T-helper 1 cell (primary cell): ENCODE measurements at regions not wholly inside any gene's neighbourhood (a gene's known extent, or its start where the extent isn't known, plus 50 kb on each side); places are given as distances from the start of the nearest gene placed in this dataset.
"Not testable (repeated sequence)": the region's sequence is repeated elsewhere in the genome, so short reads cannot be mapped to it uniquely, and the experiment has no call there.

Experiments
- DNase-seq, 5 donors: peaks; one replicate each; pipeline ENCODE4 v3.0.0-alpha.2; 2012 to 2020

DNA sequence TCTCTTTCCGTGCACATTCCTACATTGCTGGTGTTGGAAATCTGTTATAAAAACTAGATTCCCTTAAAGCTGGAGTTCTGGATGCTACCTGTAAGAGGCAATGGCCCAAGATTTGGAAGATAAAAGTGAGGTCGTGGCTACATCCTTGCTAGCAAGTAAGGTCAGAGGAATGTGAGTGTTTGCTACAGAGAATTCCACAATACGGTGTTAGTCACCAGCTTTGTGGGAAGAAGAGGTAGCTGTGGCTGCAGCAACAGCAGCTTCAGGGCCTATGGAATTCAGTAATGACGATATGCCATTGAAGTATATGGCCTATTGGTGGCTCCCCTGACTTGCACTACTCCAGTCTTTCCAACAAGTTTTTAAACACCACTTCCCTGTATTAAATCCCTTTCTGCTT, 227.7 kb upstream of the TMEM260 start:
- no peak for DNase-seq

GRCh38 chr14:56352999-56353398, 226.6 kb upstream of the TMEM260 start:
- no peak for DNase-seq

DNA sequence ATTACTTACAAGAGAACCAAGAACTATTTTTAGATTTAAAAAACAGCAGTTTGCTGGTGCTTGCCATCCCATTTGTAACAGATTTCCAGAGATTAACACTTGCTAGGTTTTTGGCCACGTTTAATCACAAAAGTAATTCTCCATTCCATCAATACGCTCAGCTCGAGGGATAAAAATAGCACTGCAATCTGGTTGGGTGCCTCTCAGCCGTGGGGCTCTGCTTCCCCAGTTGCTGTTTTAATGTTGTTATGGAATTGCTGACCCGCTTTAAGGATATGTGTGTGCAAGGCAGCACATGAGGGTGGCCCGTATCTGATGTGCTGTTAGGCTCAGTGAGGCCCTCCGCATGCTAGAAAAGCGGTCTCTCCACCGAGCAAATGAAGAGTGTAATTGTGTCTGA, 222.2 kb upstream of the TMEM260 start:
- DNase-seq, result no peak

DNA sequence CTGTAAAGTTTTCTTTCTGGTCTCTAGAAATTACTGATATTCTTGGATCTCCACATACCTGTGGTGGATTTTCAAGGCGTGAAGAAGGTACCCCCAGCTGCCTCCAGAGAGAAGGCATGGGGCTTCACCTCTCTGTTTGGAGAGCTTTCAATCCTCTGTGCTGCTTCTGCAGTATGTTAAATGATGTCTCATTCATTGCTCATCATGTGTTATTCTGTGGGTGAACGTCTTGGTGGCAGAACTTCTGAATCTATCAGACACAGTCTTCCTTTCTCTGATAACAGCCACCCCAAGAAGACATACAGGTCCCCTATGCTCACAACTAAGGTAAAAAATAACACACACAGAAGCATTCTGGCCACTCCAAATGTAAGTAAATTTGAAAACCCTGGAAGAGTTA, 221.3 kb upstream of the TMEM260 start:
- no peak for DNase-seq

GRCh38 chr14:56358851-56359614, 220.6 kb upstream of the TMEM260 start:
- peak in 1 of 5 donors; percentile 60 for DNase-seq

DNA sequence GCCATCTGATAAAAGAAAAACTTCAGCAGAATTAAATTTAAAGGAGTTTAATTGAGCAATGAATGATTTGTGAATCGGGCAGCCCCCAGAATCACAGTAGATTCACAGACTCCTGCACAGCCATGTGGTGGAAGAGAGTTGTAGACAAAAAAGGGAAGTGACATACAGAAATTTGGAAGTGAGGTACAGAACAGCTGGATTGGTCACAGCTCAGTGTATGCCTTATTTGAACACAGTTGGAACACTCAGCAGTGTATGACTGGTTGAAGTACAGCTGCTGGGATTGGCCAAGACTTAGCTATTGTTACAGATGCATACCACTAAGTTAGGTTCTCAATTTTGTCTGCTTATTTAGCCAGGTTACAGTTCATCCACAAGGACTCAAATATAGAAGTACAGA, 213.9 kb upstream of the TMEM260 start:
- not testable (repeated sequence) for DNase-seq

- no peak for DNase-seq
Measured at GRCh38 chr14:56367416-56367815, 212.2 kb upstream of the TMEM260 start.

DNA sequence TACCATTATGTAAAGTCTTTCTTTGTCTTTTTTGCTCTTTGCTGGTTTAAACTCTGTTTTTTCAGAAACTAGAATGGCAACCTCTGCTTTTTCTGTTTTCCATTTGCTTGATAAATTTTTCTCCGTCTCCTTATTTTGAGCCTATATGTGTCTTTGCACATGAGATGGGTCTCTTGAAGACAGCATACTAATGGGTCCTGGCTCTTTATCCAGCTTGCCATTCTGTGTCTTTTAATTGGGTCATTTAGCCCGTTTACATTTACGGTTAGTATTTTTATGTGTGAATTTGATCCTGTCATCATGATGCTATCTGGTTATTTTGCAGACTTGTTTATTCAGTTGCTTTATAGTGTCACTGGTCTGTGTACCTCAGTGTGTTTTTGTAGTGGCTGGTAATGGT, 207.9 kb upstream of the TMEM260 start:
- no peak for DNase-seq

- DNase-seq, result no peak
Measured at GRCh38 chr14:56374421-56374820, 205.2 kb upstream of the TMEM260 start.

DNA sequence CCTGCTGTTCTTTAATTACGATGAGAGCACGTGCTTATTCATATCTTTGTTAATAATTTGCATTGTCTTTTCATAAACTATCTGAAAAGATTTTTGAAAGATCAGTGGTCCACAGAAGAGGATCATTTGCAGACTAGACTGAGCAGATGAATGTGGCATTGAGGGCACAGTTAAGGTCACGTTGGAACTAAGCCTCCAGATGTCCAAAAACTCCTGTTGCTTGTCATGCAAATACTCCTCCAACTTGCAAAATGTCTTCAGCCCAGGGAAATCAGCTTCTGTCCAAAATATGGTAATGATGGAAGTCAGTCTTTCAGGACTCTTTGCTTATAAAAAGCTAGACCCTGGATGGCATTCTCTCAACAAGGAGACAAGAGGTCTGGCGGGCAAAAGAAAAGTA, 201.6 kb upstream of the TMEM260 start:
- DNase-seq, result no peak

DNA sequence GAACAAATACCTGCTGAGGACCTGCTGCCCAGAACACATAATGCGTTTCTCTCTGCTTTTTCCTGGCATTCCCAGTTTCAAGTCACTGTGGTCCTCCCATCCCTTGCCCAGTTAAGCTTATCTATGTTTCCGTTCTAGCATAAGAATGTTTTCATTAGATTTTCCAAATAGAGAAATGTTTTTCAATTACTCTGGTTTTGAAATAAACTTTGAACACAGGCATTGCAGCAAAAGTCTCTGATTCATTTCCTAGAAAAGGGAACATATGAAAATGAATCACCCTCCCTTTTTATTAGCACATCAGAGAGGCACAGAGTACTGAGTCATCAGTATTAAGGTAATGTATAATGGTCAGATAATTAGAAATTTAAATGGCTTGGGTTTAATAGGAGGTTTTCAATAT, 201.1 kb upstream of the TMEM260 start:
- DNase-seq, result no peak

GRCh38 chr14:56379956-56380355, 199.6 kb upstream of the TMEM260 start:
- DNase-seq, result no peak

DNA sequence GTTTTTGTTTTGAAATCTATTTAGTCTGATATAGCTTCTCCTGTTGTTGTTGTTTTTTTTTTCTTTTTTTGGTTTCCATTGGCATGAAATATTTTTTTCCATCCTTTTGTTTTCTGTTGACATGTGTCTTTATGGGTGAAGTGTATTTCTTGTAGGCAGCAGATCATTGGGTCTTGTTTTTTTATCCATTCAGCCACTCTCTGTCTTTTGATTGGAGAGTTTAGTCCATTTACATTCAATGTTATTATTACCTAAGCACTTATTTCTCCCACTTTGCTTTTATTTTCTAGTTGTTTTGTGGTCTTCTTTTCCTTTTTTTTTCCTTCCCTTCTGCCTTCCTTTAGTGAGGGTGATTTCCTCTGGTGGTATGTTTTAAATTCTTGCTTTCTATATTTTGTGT, 193.6 kb upstream of the TMEM260 start:
- DNase-seq, result no peak

DNA sequence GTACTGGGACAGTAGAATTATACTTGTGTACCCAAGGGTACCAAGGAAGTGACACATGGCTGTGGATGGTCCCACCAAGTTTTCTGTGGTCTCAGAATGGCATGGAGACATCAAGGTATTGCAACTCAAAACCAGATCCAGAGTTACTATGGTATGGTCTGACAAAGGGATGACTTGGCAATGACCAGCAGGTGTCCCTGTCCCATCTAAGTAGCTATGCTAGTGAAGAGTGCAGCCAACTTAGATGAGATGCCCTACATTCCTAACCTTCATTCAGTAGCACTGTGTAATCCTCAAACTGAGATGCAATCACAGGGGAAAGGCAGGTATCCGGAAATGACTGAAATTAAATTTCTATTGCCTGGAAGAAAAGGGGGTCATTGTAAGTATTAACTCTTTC, 188.7 kb upstream of the TMEM260 start:
- DNase-seq, result no peak

DNA sequence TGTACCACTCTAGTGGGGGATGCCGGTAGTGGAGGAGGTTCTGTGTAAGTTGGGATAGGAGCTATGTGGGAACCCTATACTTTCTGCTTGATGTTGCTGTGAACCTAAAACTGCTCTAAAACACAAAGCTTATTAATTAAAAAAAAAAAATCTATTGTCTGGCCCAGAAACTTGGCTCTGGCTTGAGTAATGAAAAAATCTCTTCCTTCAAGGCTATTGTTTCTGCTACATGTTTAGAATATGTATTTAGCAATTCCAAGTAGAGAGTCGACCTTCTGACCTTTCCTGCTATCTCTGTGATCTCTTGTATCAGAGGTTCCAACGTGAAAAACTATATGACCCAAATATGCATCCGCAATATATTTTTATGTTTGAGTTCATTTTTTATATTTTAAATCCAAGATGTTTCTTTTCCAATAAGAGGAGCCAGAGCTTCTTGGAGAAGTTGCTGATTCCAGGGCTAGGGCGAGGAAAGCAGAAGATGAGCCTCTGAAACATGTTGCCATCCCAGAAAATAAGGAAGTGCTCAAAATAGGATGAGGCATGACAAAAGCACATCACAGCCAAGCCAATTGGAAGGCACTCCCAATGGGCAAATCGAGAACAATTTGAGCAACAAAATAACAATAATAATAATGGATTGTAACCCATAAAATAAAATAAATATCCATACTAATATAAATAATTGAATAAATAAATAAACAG, 184.6 kb upstream of the TMEM260 start:
- no peak for DNase-seq

DNA sequence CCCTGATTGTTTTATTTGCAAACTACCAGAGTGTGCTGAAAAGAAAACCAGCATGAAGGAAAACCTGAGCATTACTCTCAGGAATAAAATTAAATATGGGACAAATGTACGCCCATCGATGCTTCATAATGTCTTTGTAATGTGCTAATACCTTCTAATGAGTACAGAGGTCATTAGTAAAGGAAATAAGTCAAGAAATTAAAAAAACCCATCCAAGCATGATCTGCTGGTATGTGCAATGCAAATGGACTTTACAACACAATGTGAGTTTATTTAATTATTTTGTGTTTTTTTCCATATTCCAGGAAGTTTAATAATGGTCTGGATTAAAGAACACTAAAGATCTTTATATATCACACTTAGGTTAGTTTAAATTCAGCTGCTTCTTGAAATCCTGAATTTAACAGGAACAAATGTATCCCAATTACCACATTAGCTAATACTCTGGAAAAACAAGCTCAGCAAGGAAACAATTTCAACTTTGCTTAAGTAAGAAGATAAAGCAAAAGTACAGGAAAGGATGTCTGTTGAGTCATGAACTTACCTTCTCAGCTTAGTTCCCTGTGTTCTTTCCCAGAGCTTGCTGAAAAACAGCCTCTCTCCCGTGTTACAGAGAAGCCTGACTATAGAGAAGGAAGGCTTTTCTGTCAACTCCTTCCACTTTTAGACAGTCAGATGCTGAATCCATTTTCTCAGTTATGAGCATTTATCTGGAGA, 179.3 kb upstream of the TMEM260 start:
- no peak for DNase-seq

DNA sequence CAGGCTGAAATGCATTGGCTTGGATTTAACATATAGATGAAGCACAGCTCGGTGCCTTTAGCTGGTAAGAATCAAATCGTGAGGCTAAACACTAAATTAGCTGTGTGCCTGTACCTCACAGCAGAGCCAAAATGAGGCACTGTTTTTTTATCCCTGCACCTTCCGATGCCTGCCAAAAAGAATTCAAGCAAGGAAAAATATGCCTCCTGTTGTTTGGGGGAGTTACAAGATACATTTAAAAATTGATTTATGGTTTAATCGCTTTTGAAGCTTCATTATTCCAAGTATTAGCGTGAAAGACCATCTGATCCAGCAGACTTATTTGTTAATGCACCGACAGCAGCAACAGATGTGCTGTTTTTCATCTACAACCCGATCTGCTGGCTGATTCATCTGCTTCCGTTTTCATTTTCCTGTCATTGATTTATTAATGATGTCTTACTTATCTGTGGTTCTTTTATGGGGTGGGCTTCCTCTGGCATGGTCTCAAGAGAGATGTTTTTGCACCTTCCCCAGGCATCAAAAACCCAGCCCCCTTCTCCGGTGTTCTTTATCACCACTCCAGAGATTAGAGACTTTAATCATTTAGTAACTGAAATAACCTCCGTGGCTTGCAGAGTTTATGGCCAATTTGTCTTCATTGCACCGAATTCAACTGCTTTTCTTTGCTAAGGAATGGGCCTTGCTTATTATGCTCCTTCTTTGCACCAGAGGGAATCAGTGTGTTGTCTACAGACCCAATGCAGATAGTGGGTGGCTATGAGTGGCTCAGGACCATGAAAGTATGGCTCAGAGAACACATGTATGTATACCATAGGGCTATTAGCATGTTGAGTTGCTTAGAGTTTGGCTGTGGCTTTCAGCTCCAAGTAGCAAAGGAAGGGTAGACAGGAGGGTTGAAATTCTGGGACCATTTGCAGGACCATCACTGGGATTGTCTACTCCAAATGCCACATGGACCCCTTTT, 166.8 kb upstream of the TMEM260 start:
- DNase-seq, result no peak

DNA sequence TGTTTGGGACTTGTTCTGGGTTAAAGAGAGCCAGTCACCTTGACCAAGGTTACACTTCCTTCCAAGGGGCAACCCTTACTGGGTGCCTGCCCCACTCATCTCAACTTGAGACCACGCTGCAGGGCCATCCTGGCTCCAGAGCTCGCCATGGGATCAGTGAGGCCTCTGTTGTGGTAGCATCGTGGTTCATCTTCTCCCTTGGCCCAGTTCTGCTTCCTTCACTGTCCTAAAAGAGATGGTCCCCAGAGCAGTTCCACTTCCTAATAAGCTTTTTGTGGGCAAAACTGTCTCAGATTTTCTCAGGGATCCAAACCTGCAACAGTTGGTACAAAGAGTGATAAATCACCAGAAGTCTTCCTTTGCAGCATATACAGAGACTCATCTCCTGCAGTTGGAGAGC, 165.9 kb upstream of the TMEM260 start:
- no peak for DNase-seq

GRCh38 chr14:56414236-56414635, 165.4 kb upstream of the TMEM260 start:
- DNase-seq, result no peak

- DNase-seq, result no peak
Measured at GRCh38 chr14:56416213-56416612, 163.4 kb upstream of the TMEM260 start.

DNA sequence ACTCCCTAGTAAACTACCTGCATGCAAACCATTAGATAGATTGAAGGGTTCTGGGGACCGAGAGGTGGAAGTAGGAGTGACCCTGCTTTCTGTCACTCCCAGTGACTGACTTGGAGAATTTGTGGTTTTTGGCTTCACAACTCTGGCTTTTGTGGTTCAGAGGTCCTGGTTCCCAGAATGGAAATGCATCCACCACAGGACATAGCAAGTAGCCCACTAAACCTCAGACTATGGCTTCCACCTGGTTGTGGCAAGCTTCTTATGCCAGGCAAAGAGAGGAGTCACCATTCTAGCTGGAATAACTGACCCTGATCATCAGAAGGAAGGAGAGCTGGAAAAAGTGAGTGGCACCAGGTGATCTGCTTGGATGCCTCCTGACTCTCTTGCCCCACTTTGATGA, 162.4 kb upstream of the TMEM260 start:
- peak in 1 of 5 donors; percentile 1 for DNase-seq

GRCh38 chr14:56419750-56420149, 159.8 kb upstream of the TMEM260 start:
- no peak for DNase-seq

- DNase-seq, result no peak
Measured at GRCh38 chr14:56422221-56422620, 157.4 kb upstream of the TMEM260 start.
